Erythroblast (primary cell): ENCODE measurements at regions not wholly inside any gene's neighbourhood (a gene's known extent, or its start where the extent isn't known, plus 50 kb on each side); places are given as distances from the start of the nearest gene placed in this dataset.

ENCODE experiments used
- GATA1 ChIP-seq: IDR thresholded peaks from 2 replicates; pipeline ENCODE4 v1.6.1; 2011; ENCODE audit warnings: low read depth, mild to moderate bottlenecking, control low read depth, low read length, moderate library complexity
- POLR2A ChIP-seq: IDR thresholded peaks from 2 replicates; pipeline ENCODE4 v1.6.1; 2011; ENCODE audit warnings: mild to moderate bottlenecking, low read length

- TF ChIP-seq POLR2A (no peak), GATA1 (no peak)
These were observed 425.1 kb upstream of the RAB6C start for GRCh38 chr2:129554373-129554772.
